Activated CD4-positive, alpha-beta T cell treated with anti-CD3 and anti-CD28 coated beads for 36 hours (primary cell): ENCODE measurements at regions not wholly inside any gene's neighbourhood (a gene's known extent, or its start where the extent isn't known, plus 50 kb on each side); places are given as distances from the start of the nearest gene placed in this dataset.

Source experiments
- ATAC-seq: fragments of 200-7000 bp; cut with Tn5 transposase; one replicate; pipeline ENCODE4 v1.10.0; 2021; ENCODE audit warnings: mild to moderate bottlenecking, moderate library complexity
- CTCF ChIA-PET: fragments of 350-600 bp; sonication (Branson Sonifier 250); formaldehyde crosslinking; loops from one replicate; lab custom pipeline; 2021; ENCODE audit warnings: antibody characterized with exemption; lab: Charles Lee
- POLR2A ChIA-PET: fragments of 350-600 bp; sonication (Branson Sonifier 250); formaldehyde crosslinking; loops from one replicate; lab custom pipeline; 2021; ENCODE audit warnings: antibody characterized with exemption, inconsistent platforms; lab: Charles Lee
- DNase-seq: peaks from one replicate; pipeline ENCODE4 v3.0.0-alpha.2; 2020
- H3K27ac Mint-ChIP-seq: one replicate; pipeline ENCODE4 v1.8.0; 2021; ENCODE audit warnings: mixed read lengths
- H3K27me3 Mint-ChIP-seq: one replicate; pipeline ENCODE4 v1.8.0; 2021; ENCODE audit warnings: mixed read lengths
- H3K36me3 Mint-ChIP-seq: one replicate; pipeline ENCODE4 v1.8.0; 2021; ENCODE audit warnings: low read depth, mixed read lengths
- H3K4me1 Mint-ChIP-seq: one replicate; pipeline ENCODE4 v1.8.0; 2021; ENCODE audit warnings: mixed read lengths
- H3K4me3 Mint-ChIP-seq: one replicate; pipeline ENCODE4 v1.8.0; 2021; ENCODE audit warnings: mild to moderate bottlenecking, moderate library complexity, mixed read lengths
- H3K9me3 Mint-ChIP-seq: one replicate; pipeline ENCODE4 v1.8.0; 2021; ENCODE audit warnings: low read depth, mixed read lengths
- intact Hi-C, 2 experiments: fragments of 100-400 bp; cut with DNase I in 1 of 2; cut with micrococcal nuclease in 1 of 2; formaldehyde crosslinking; loops; one replicate each; pipeline versions ENCODE4 v1.14.2 to v1.15.1; 2022 to 2024; cut with DNase I, micrococcal nuclease

DNA sequence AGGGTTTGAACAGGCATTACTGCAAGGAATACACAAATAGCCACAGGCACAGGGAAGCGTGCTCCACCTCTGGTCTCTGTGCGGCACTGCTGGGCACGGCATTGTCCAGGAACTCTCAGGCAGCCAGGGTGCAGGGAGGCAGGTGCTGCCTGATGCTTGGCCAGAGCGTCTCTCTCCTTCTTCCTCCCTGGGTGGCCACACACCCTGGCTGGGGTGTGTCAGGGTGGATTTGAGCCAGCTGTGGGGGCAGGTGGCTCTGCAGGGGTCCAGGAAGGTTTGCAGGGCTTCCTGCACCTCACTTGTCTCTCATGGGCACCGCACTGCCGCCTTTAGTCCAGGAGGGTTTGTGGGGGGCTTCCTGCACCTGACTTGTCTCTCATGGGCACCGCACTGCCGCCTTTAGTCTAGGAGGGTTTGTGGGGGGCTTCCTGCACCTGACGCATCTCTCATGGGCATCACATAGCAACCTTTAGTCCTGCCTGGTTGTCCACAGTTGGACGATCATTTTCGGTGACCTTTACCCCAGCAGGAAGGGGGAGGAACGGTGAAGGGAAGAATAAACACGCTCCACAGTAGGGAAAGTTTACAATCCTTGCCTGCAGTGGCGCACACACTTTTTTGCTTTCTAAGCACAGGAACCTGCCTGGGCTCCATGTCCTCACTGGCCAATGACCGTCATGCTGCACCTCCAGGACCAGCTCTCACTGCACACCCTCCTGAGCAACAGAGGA lies 332.9 kb downstream of the EIPR1 start:
- ChIA-PET CTCF (no interaction called here), POLR2A (no interaction called here)
- Mint-ChIP-seq H3K4me3 (no peak overlapping the region), H3K27ac (no peak overlapping the region), H3K9me3 (no peaks in the 10 kb centered on the region), H3K4me1 (no peaks in the 10 kb centered on the region), H3K27me3 (no peaks in the 10 kb centered on the region), H3K36me3 (no peaks in the 10 kb centered on the region)
- ATAC-seq (no peak), DNase-seq (no peak)
- intact Hi-C loops, result no loop called here

DNA sequence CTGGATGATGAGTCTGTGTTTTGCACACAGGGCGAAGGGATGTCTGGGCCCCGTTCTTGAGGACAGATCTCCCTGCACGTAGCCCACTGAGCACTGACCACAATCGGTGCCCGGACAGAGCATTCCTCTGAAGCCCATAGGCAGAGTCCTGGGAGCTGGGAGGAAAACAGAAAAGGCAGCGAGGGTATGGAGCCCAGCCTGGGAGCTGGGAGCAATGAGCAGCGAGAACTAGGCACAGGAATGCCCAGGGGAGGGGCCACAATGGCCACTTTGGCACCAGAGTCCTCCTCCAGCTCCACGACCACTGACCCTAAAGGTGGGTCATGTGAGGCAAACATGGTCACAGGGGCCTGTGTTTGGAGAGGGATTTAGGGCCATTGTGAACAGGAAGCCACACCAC lies 333.9 kb downstream of the EIPR1 start:
- Mint-ChIP-seq H3K36me3 (no peaks in the 10 kb centered on the region), H3K4me1 (no peaks in the 10 kb centered on the region), H3K27ac (no peak overlapping the region), H3K27me3 (no peaks in the 10 kb centered on the region), H3K4me3 (no peak overlapping the region), H3K9me3 (no peaks in the 10 kb centered on the region)
- DNase-seq (no peak), ATAC-seq (no peak)
- intact Hi-C loops, result no loop called here
- ChIA-PET POLR2A (no interaction called here), CTCF (no interaction called here)

DNA sequence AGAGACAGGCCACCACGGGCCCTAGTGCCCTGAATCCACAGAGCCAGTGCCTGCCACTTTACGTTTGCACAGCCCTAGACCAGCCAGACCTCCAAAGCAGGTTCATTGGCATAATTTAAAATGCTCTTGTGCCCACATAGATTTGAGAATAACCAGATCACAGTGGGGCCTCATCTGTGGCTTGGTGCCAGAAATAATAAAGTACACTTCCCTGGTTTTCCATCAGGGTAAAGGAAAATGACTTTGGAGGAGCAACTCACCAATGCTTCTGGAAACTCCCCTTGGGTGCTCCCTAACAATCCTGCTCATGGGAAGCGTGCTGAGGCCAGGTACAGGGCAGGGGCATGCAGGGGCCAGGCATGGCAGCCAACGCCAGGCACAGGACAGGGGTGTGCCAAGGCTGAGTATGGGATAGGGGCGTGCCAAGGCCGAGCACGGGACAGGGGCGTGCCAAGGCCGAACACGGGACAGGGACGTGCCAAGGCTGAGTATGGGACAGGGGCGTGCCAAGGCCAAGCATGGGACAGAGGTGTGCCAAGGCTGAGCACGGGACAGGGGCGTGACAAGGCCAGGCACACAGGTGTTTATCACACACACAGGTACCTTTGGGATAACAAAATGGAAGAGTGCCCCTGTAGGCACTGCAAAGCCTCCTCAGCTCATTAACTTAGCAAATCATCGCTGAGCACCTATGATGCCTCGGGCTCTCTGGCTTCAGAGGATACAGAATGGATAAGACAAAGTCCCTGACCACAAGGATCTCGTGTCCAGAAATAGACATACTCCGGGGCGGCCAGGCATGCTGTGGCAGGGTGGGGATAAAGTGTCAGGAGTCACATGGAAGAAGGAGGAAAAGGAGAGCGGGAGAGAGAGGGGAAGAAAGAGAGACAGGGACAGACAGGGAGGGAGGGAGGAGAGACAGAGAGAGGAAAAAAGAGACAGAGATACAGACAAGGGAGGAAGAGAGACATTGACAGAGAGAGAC lies 334.7 kb downstream of the EIPR1 start:
- DNase-seq (no peak), ATAC-seq (no peak)
- H3K27ac Mint-ChIP-seq, result no peak overlapping the region
- POLR2A ChIA-PET, result no interaction called here
- intact Hi-C loops, result no loop called here
- H3K27me3 Mint-ChIP-seq, result peaks cover 3% of the 10 kb centered on the region
- no peaks in the 10 kb centered on the region for H3K4me1 Mint-ChIP-seq
- no peaks in the 10 kb centered on the region for H3K9me3 Mint-ChIP-seq
- CTCF ChIA-PET, result no interaction called here
- H3K36me3 Mint-ChIP-seq, result no peaks in the 10 kb centered on the region
- no peak overlapping the region for H3K4me3 Mint-ChIP-seq

DNA sequence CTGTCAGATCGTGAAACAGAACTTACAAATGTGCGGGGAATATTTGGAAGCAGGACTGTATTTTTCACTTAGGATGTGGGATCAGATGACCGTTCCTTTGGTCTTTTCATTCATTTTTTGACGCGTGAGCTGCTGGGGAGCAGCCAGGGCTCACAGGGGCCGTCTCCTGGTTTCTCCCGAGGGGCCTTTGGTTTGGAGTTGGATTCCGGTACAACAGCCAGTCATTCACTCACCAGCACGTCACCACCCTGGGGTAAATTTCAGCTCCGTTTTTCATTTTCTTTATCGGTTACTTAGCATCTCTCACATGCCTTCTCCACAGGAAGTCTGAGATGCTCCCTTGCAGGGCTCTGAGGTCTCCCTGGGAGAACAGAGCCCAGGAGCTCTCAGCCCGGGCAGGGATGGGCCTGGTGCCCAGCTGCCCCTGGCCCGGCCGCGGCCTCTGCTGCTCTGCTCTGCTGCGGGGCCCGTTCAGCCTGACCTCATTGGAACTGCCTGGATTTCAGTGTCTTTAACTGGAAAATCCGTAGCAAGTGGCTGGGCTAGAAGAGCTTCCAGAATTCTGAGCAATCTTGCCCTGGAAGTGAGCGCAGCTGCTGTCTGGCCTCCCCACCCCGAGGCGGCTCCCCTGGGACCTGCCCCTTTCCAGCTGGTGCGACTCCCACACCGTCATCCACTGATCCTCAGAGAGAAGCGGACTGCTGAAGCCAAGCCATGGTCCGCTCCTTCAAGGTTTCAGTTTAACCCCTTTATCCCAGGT lies 335.6 kb downstream of the EIPR1 start:
- ChIA-PET CTCF (no interaction called here), POLR2A (no interaction called here)
- intact Hi-C loops, result no loop called here
- Mint-ChIP-seq H3K4me1 (no peaks in the 10 kb centered on the region), H3K27ac (no peak overlapping the region), H3K9me3 (no peaks in the 10 kb centered on the region), H3K36me3 (no peaks in the 10 kb centered on the region), H3K27me3 (peaks cover 3% of the 10 kb centered on the region), H3K4me3 (no peak overlapping the region)
- DNase-seq (no peak), ATAC-seq (no peak)

DNA sequence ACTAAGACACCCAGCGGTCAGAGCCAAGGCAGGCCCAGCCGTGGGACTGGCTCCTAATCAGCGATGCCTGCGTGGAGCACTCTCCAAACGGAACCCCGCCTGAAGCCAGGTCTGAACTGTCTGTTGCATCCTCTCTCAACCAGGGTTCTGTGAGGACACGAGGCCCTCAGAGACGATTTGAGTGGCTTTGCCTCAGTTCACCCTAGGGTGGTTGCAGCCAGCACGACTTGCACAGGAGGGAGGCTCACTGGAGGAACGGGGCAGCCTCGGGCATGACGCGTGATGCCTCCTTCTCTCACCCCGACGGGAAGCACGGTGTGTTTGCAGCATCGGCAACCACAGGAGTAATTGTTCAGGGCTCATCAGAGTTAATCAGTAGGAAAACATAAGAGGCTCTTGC lies 336.4 kb downstream of the EIPR1 start:
- intact Hi-C loops, result no loop called here
- no peak overlapping the region for H3K27ac Mint-ChIP-seq
- no peaks in the 10 kb centered on the region for H3K9me3 Mint-ChIP-seq
- no peak for ATAC-seq
- H3K4me1 Mint-ChIP-seq, result no peaks in the 10 kb centered on the region
- H3K4me3 Mint-ChIP-seq, result no peak overlapping the region
- H3K36me3 Mint-ChIP-seq, result no peaks in the 10 kb centered on the region
- ChIA-PET CTCF (no interaction called here), POLR2A (no interaction called here)
- DNase-seq, result no peak
- H3K27me3 Mint-ChIP-seq, result peaks cover 3% of the 10 kb centered on the region

DNA sequence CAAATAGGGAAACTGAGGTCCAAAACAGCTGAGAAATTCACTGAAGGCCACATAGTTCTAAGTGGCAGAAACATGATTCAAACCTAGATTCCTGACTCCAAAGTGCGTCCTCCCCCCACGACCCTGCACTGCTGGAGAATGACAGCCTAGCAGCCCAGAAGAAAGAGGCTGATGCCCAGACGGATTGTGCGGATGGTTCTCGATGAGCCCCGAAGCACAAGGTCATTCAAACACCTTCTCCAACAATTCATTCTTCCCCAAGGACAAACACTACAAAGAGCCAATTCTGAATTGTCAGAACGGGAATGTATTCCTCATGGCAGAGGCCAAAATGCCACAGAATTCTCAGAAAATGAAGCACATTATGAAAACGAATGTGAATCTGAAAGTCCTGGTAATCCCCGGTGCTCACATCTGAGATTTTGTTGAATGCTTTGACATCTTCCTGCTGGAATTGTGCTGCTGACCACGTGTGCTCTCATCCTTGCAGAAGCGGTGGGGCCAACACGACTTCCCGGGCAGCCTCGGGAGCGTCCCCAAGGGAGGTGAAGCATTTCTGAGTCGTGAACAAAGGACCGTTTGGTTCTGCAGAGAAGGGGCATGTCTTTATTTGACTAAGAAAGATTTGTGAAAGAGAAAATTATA lies 337.0 kb downstream of the EIPR1 start:
- POLR2A ChIA-PET, result no interaction called here
- peaks cover 3% of the 10 kb centered on the region for H3K27me3 Mint-ChIP-seq
- intact Hi-C loops, result no loop called here
- no peaks in the 10 kb centered on the region for H3K4me1 Mint-ChIP-seq
- H3K4me3 Mint-ChIP-seq, result no peak overlapping the region
- CTCF ChIA-PET, result no interaction called here
- H3K36me3 Mint-ChIP-seq, result no peaks in the 10 kb centered on the region
- H3K9me3 Mint-ChIP-seq, result no peaks in the 10 kb centered on the region
- DNase-seq (no peak), ATAC-seq (no peak)
- no peak overlapping the region for H3K27ac Mint-ChIP-seq

DNA sequence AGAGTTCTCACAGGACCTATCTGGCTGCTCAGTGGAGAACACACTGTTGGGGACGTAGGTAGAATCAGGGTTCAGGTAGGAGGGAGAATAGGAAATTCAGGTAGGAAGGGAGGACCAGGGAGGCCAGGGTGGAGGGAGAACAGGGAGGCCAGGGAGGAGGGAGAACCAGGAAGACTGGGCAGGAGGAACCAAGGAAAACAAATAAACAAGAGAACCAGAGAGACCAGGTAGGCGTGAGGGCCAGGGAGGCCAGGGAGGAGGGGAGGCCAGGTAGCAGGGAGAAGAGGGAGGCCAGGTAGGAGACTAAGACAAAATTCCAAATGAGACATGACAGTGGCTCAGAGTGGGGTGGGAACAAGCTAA lies 337.6 kb downstream of the EIPR1 start:
- CTCF ChIA-PET, result no interaction called here
- Mint-ChIP-seq H3K36me3 (no peaks in the 10 kb centered on the region), H3K4me1 (no peaks in the 10 kb centered on the region), H3K27ac (no peak overlapping the region), H3K27me3 (peaks cover 3% of the 10 kb centered on the region), H3K9me3 (no peaks in the 10 kb centered on the region), H3K4me3 (no peak overlapping the region)
- DNase-seq (no peak), ATAC-seq (no peak)
- intact Hi-C loops, result no loop called here
- POLR2A ChIA-PET, result no interaction called here

DNA sequence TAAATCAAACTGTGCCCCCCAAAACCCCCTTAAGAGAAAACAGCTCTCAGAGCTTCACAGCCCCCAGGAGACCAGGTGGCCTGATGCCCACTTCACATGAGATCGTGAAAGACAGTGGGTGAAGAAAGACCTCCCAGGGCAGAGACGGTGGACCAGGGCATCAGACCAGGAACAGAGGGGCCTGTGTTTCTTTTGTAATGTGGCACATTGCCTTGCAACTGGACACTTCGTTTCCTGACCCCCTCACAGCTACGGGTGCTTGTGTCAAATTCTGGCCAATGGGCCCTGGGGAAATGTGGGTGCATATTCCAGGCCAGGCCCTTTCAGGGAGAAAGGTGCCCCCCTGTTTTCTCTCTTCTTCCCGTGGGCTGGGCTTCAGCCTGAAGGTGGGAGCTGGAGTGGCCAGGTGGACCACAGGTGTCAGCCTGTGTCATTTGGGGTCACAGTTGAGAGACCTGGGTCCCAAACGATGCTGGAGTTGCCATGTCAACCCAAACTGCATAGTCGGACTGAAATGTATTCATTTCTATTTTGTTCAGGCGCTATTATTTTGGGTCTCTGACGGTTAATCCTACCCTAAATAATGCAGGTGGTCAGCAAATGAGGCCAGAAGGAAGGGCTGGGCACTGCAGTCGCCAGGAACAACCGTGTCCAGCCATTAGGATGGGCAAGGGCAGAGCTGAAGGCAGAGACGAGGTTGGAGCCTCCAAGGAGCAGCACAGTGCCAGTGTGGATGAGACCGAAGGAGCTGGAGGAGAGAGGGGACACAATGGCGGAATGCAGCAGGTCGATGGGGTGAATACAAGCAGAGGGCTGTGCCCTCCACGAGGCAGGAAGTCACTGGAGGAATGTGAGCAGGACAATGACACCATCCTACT lies 338.2 kb downstream of the EIPR1 start:
- Mint-ChIP-seq H3K27ac (no peak overlapping the region), H3K27me3 (peaks cover 3% of the 10 kb centered on the region)
- CTCF ChIA-PET, result no interaction called here

DNA sequence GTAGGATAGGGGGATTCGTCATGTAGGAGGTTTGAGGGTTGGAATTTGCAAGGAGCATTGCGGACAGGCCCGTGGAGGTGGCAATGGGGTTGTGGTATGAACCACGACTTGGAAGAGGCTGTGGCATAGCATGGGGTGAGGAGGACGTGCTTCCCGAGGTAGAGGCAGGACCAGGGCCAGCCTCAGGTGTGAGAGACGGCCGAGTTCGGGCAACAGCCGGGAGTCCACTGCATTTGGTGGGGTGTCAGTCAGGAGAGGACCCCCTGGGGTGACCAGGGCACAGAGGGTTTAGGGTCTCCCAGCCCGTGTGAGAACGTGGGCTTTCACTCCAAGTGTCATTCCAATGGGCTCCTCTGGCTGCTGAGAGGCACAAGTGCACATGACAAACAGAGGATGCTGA lies 339.0 kb downstream of the EIPR1 start:
- no peaks in the 10 kb centered on the region for H3K9me3 Mint-ChIP-seq
- ATAC-seq (no peak), DNase-seq (no peak)
- no peak overlapping the region for H3K27ac Mint-ChIP-seq
- ChIA-PET CTCF (no interaction called here), POLR2A (no interaction called here)
- H3K27me3 Mint-ChIP-seq, result peaks cover 3% of the 10 kb centered on the region
- H3K36me3 Mint-ChIP-seq, result no peaks in the 10 kb centered on the region
- no peak overlapping the region for H3K4me3 Mint-ChIP-seq
- intact Hi-C loops, result no loop called here
- no peaks in the 10 kb centered on the region for H3K4me1 Mint-ChIP-seq

More for the DNA sequence above, 338.2 kb downstream of the EIPR1 start:
- Mint-ChIP-seq H3K4me3 (no peak overlapping the region), H3K36me3 (no peaks in the 10 kb centered on the region), H3K9me3 (no peaks in the 10 kb centered on the region), H3K4me1 (no peaks in the 10 kb centered on the region)
- no peak for DNase-seq
- ATAC-seq, result no peak
- intact Hi-C loops, result no loop called here
- POLR2A ChIA-PET, result no interaction called here

DNA sequence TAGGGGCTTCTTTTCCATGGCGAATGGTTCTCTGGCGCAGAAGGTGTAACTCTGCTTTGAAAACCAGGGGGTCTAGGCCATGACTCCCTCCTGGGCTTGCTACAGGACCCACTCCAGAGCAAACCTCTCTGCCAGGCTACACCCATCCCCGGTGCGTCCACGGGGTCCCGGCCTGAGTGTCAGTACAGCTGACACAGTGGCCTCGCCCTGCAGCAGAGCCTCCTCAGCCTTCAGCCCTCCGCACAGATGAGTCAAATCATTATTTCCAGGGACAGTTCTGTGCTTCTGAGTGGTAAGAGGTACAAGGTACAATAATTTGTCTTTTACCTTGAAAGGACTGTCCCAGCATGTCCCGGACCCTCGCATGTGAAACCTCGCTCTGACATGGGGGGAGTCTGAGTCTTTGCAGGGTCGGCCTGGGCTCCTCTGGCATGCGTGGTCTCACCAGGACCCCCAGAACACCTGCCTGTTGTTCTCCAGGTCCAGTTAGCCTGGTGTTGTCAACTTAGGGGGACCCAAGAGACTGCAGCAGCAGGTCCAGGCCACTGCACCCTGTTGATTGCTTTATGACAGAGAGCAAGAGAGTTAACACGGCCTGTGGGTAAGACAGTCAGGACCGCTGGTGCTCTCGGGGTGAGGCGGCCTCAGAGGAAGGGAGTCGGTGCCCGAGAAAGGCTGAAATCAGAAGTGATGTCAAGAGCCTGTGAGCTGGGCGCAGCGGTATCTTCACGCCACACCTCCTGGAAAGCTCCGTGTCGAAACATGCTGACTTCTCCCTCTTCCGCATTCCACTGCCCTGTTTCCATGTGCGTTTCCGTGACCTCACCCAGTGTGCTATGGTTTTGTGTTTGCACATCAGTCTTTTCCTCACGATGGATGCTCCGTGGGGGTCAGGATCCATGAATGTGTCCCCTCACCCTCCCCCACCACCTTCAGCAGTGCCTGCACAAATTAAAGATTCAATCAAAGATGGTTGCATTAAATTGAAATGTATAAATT lies 340.1 kb downstream of the EIPR1 start:
- no peak for DNase-seq
- ChIA-PET CTCF (interaction anchor here (0.6 kb wide), 1 partner anchor 12 kb away, joined by 3 read pairs; no protein-coding TSS in a partner anchor), POLR2A (no interaction called here)
- Mint-ChIP-seq H3K27ac (no peak overlapping the region), H3K9me3 (no peaks in the 10 kb centered on the region), H3K4me1 (no peaks in the 10 kb centered on the region), H3K36me3 (no peaks in the 10 kb centered on the region), H3K4me3 (no peak overlapping the region), H3K27me3 (peaks cover 3% of the 10 kb centered on the region)
- no peak for ATAC-seq
- intact Hi-C loops, result no loop called here
